CD1c-positive myeloid dendritic cell (primary cell): ENCODE measurements at regions not wholly inside any gene's neighbourhood (a gene's known extent, or its start where the extent isn't known, plus 50 kb on each side); places are given as distances from the start of the nearest gene placed in this dataset.
"Not testable (repeated sequence)": the region's sequence is repeated elsewhere in the genome, so short reads cannot be mapped to it uniquely, and the experiment has no call there.

Source experiments
- DNase-seq: peaks from one replicate; pipeline ENCODE4 v3.0.0-alpha.2; 2016; ENCODE audit errors: extremely low spot score

DNA sequence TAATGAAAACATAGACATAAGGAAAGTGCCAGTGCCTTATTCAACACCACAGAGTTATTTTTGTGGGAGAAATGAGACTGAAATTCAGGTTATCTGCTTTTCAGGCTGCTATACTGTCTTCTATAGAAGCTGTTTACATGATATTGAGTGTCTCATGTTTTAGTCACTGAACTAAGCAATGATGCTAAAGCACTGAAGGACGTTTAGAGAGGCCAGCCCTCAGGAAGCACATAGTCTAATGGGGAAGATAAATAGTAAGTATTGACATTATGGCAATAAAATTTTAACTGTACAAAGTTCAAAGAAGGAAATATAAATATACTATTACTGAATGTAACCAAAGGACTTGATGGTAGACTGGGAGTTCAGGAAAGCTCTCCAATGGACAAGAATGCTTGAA, 186.4 kb upstream of the ZC3H15 start:
- DNase-seq = no peak

DNA sequence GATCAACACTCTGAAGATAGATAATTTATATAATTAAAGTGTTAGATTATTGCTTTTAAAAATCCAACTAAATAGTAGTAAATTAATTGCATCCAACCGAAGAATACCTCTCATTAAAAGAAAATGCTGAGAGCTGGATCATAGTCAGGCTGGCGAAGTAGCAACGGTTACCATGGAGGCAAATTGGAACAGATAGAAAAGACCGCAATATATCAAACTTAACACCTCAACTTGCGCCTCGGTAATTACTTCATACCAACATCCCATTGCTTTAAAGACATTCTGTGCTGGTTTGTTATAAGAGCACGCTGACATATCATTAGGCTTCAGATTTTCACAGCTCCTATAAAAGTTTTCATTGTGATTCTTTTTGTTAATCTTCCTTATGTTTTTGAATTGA, 183.8 kb upstream of the ZC3H15 start:
- no peak for DNase-seq

DNA sequence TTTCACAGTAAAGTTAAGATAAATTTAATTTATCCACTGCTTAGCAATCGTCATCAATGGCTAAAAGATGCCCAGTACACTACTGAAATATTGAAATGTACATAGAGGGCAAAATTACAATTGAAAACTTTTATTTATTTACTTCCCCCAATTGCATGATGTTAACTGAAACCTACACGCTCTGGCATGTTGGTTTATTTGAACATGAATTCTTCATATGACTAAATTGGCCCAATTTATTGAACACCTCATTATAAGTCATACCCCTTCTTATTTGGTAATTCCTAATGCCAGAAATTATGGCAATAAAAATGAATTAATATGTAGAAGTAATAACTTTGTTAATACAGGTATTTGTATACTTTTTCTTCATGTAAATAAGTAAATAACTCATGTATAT, 183.0 kb upstream of the ZC3H15 start:
- no peak for DNase-seq

DNA sequence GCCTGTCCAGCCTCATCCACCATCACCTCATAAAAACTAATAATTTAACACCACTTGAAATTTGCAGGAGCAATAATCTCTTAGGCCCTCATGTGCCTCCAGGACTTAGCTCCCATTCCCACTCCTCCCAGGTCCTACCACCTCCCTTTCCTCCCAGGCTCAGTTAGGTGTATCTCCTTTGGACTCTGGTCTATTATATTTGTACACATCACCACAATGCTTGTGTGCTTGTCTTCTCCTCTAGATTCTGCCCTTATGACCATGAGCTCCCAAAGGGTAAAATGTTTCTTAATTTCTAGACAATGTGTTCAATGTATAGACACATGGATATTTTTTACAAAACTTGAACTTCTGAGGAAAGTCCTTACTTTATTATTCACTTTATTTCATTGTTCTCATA, 182.0 kb upstream of the ZC3H15 start:
- DNase-seq = no peak

DNA sequence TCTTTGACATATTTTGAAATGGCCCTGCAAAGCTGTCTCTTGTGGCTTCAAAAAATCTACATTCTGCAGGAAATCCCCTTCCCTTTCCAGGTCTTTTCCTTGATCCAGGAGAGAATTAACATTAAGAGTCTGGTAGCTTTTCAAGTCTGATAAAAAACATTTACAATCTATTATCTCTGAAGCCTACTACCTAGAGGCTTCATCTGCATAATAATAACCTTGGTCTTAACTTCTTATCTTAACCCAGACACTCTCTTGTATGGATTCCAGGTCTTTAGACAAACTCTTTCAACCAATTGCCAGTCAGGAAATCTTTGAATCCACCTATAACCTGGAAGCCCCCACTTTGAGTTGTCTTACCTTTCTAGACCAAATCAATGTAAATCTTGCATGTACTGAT, 179.3 kb upstream of the ZC3H15 start:
- DNase-seq = no peak

DNA sequence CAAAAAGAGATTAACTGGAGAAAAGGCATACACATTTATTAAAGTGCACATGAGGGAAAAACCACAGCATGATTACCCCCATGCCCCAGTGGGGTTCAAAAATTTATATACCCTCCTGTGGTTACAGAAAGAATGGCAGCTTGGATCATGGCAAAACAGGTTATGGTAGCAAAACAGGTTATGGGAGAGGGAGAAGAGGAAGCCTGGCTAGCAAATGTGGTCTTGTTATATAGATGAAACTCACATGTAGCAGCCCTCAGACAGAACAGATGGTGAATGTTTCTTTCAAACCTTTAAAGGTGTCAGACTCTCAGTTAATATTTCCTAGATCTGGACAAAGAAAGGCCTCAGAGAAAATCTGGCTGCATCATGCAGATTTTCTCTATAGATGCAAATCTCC, 178.2 kb upstream of the ZC3H15 start:
- no peak for DNase-seq

DNA sequence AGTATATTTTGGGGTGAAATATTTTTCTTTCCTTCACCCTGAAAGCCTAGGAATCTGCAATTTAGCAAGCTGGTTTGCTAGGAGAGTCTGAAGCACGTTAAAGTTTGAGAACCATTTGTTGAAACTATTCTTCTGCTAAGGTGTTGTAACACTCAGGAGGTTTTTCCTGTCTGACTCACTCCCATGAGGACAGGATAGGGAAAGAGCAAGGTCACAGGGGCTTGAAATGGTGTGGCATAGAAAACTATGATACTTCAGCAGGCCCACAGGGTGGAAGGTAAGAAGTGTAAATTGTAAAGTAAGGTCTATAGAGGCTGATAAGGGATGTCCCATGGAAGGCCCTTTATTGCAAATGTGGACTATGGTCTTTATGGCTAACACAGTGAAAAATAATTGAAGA, 177.7 kb upstream of the ZC3H15 start:
- DNase-seq = no peak

DNA sequence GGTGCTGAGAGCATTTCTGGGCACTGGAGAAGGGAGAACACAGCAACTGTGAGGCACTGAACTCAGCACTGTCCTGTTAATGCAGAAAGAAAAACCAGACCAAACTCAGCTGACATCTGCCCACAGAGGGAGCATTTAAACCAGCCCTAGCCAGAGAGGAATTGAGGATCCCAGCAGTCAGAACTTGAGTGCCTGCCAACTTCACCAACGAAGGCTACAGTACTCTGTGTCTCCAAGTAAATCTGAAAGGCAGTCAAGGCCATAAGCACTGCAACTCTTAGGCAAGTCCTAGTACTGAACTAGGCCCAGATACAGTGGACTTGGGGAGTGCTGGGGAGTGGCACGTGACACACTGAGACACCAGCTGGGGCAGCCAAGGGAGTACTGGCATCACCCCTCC, 176.2 kb upstream of the ZC3H15 start:
- DNase-seq = no peak

DNA sequence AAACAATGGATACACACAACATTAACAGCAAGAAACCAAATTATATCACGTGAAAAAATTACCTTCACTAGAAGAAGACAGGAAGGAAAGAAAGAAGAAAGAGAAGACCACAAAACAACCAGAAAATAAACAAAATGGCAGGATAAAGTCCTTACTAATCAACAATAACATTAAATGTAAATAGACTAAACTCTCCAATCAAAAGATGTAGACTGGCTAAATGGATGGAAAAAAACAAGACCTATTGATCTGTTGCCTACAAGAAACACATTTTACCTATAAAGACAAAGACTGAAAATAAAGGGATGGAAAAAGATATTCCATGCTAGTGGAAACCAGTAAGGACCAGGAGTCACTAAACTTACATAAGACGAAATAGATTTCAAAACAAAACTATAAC, 167.0 kb upstream of the ZC3H15 start:
- no peak for DNase-seq

DNA sequence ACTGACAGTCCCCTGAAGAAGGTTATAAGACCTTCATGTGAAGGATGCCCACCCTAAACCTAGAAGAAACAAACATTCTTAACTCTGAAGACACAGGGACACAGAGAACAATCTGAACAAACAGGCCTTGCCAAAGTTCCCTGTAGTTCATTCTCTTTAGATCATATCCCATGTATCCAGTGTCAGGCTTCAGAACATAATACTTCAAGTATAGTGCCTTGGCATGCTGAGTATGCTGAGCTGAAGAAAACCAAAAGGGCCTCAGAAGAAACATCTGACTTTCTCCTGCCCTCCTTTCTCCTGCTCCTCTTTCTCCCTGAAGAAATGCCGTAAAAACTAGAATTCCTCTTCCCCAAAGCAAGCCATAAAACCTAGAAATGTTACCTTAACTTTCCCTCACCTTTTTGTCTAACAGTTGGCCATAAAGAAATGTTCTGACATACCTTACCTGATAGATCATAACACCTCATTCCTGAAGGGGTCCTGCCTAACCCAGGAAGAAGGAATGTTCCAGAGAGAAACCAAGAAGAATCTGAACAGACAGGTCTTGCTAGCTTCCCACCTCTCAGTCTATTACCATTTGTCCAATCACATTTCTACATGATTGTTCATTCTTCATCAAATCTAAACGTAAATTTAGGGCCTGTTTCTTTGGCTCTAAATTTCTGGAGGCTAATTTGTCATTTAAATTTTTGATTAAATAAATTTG, 160.1 kb upstream of the ZC3H15 start:
- no peak for DNase-seq

DNA sequence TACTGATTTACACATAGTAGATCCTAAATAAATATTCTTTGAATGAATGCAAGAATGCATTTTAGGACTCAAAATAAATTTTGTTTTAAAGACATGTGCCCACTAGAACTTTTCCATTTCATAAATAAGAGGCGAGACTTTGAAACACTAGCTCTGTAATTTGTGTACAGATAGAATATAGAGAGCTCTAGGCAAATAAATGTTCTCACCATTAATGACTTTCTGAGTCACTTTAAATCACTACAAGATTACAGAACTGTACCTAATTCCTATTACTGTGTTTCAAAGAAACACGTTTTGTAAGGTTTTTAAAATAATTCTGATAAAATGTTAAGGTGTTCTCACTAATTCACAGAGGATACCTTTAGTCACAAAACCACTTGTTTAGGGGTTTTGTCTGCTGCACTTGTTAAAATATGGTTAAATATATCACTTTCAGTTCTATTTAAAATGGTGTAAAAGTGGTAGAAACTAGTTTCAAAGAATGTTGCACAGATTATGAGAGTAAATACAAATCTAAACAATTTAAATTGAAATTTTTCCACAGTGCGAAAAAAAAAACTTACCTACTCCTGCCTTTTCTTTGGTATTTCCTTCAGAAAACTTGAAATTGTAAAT, 158.7 kb upstream of the ZC3H15 start:
- no peak for DNase-seq

DNA sequence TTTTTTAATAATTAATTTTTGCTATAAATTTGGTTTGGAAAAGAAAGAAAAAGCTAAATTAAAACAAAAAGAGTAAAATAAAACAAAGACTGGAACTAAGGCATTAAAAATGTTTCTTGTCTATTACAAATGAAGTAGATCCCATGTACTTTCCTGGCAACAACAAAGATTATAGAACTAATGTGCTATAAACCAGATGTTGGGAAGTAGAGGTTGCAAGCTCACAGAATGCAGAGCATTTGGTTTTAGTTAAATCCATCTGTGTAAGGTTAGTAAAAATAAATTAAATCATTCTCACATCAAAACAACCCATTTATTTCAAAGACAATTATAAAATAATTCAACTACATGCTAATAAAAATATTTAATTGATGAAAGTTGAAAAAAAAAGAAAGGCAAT, 157.2 kb upstream of the ZC3H15 start:
- DNase-seq = no peak

DNA sequence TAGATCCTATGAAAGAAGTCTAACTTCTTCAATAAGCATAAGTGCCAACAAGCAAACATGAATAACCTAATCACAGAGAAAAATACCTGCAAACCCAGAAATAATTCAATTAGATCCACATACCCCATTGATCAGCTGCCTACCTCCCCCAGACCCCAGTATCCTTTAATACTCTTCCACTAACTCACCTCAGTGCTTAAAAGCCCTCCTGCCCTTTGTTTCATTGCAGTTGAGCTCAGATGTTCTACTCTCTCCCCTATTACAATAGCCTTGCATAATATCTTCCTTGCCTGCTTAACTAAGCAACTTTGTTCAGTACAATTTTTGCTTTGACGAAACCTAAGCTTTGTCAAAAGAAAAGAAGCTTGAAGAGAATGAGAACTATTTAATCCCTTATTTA, 156.0 kb upstream of the ZC3H15 start:
- DNase-seq = no peak

DNA sequence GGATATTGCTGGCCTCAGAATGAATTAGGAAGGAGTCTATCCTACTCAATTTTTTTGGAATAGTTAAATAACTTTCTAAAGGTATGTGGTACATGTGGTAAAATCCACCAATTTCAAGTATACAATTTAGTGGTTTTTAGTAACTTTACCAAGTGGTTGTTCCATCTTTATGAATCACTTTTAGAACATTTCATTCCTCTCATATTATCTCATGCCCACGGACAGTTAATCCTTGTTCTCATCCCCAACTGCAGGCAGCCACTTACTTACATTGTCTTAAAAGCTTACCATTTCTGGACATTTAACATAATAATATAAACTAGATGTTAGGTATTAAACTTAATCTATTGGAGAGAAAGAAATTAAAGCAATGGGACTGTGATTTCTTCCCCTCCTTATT, 146.3 kb upstream of the ZC3H15 start:
- no peak for DNase-seq

DNA sequence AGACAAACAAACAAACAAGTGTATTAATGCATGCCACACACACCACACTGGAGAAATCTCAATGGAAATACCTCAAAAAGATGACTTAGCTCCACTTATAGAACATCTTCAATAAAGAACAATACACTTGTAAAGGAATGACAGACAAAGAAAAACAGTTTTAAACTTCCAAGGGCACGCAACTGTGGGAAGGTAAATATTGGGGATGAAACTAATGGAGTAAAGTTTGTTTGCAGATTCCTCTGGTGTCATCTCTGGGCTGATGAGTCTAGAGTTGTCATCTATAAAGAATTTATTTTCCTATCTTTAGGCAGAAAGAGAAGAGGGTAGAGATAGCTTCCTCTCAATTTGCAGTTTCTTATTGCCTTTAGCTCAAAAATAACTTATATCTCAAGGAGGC, 144.0 kb upstream of the ZC3H15 start:
- DNase-seq = no peak

DNA sequence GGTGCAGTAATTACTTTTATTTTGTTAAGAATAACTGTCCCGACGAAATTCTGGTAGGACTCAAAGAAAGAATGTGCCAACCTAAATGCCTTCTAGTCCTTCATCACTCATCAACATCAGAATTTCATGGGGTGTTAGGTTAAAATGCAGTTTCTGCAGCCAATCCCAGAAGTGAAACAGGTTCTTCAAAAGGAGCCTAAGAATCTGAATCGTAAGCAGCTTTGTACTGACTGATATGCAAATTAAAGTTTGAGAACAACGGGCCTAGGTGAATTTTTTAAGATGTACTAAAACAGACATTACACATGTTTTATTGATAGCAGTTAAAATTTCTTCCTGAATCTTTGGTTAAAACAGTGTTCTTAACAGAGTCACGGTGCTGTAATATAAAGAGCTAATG, 140.3 kb upstream of the ZC3H15 start:
- no peak for DNase-seq

DNA sequence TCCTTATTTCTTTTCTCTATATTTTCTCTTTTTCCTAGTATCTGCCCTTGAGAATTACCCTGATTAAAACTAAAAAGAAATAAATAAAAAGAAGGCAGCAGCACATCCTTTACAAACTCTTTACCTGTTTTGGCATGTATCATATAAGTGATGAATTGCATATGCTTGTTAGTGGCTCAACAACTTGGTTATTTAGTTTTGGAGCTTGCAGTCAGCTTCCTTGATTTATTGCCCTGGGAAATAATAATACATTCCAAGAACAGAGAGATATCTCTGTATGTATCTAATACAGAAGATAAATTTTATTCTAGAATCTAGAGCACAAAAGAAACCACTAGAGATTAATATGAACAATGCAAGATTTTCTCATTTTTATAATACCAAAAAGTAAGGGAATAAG, 139.8 kb upstream of the ZC3H15 start:
- DNase-seq = no peak

DNA sequence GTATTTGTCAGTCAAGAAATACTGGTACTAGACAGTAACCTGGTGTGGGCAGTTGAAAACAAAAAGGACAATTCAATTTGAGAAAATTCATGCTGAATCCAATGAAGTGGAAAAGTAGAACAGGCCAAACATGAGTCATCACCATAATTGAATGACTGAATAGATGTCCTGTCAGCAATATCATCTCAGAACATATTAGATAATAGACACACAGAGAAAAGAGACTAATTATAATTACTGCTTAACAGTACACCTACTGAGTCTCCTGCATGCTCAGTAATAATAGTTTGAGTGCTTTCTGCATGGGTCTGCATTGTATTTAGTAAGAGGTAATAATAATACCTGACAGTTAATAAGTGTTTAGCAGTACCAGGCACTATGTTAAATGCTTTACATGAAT, 138.6 kb upstream of the ZC3H15 start:
- no peak for DNase-seq

DNA sequence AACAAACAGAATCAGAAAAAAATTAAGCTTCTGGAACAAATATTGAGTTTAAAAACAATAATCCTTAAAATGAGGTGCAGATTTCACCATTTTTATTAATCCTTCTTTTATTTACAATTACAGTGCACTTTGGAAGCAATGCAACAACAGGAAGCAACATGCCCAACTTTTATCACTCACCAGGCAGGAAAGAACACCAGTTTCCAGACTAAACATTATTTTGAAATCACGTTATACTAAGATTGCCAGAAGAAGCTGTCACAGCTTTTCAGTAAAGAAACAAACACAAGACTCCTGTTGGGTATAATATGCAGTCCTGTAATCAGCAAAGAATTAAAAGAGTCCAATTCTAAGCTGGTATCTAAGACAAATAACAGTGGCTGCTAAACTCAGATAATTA, 137.9 kb upstream of the ZC3H15 start:
- DNase-seq = no peak

DNA sequence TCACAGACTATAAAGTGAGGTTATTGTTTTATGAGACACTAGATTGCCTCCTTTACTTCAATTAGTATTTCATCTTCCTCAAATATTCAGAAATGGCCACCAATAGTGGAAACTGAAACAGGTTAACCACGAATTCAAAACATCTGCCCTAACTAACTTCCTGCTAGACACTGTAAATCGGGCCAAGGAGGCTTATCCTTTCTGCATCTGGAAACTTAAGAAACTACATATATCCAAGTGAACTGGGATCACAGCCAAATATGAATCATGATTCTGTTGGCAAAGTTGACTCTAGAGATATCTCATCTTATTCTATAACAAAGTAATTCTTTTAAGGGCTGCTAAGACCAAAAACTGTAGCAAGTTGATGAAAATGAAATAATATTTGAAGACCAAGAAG, 136.6 kb upstream of the ZC3H15 start:
- DNase-seq = no peak

DNA sequence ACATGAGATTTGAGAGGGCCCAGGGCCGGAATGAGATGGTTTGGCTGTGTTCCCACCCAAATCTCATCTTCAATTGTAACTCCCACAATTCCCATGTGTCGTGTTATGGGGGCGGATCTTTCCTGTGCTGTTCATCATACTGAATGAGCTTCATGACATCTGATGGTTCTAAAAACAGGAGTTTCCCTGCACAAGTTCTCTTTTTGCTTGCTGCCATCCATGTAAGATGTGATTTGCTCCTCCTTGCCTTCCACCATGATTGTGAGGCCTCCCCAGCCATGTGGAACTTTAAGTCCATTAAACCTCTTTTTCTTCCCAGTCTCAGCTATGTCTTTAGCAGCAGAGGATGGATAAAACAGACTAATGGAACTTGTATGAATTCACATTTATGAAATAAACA, 131.9 kb upstream of the ZC3H15 start:
- not testable (repeated sequence) for DNase-seq

DNA sequence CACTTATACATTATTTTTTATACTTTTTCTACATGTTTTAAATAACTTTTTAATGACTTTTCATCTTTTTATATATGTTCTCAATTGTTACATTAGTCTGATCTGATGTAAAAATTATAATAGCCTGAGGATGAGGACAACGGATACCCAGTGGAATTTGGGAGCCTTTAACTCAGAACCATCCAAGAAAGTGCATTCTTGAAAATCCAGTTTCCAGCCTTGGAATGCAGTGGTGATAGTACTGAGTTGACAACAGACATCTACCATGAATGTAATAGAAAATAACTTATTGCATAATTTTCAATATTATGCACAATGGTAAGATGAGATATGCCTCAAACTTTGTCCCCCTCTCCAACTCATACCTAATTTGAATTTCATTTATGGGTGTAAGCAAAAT, 120.7 kb upstream of the ZC3H15 start:
- DNase-seq = no peak

DNA sequence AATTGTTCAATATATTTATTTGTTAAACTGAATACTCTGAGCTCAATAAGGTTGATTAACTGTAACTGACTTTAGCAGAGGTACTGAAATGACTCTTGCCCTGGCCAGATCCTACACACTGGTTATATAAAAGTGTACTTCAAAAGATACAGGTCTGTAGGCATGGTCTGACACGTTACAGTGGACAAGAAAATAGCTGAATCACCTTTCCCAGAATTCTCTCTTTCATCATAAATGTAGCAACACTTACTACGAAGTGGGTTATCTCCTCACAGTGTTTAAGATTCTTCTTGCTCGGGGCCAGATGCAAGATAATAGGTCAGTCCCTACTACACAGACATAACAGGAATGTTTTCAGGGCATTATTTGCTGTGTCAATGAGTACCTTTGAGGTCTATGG, 107.0 kb upstream of the ZC3H15 start:
- no peak for DNase-seq

DNA sequence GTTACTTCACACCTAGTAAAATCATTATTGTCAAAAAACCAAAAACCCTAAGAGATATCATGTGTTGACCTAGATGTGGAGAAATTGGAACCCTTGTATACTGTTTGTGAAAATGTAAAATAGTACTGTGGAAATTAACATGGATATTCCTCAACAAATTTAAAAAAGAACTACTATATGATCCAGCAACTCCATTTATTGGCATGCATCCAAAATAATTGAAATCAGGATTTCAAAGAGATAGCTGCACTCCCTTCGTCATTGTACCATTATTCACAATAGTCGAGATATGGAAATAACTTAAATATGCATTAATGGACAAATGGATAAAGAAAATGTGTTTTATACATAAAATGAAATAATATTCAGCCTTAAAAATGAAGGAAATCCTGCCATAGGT, 105.3 kb upstream of the ZC3H15 start:
- no peak for DNase-seq
